Stimulated activated CD4-positive, alpha-beta T cell treated with anti-CD3 and anti-CD28 coated beads, Interleukin-15, amount 100 ng/mL, for 1 hour (primary cell): ENCODE measurements at regions not wholly inside any gene's neighbourhood (a gene's known extent, or its start where the extent isn't known, plus 50 kb on each side); places are given as distances from the start of the nearest gene placed in this dataset.
"Not testable (repeated sequence)": the region's sequence is repeated elsewhere in the genome, so short reads cannot be mapped to it uniquely, and the experiment has no call there.

Source experiments
- DNase-seq, 2 donors: peaks; one replicate each; pipeline ENCODE4 v3.0.0-alpha.2; 2020; ENCODE audit warnings: low read depth in 1 of 2, low spot score in 1 of 2

- no peak for DNase-seq
Measured at GRCh38 chr1:96522927-96523326, 198.7 kb upstream of the PTBP2 start.

GRCh38 chr1:96524100-96524499, 197.5 kb upstream of the PTBP2 start:
- DNase-seq: no peak

- no peak for DNase-seq
Measured at GRCh38 chr1:96525657-96526557, 195.7 kb upstream of the PTBP2 start.

- not testable (repeated sequence) for DNase-seq
Measured at GRCh38 chr1:96528672-96529071, 192.9 kb upstream of the PTBP2 start.

GRCh38 chr1:96533820-96534219, 187.8 kb upstream of the PTBP2 start:
- no peak for DNase-seq

- DNase-seq: no peak
Measured at GRCh38 chr1:96536581-96536980, 185.0 kb upstream of the PTBP2 start.

GRCh38 chr1:96538111-96538641, 183.4 kb upstream of the PTBP2 start:
- no peak for DNase-seq

GRCh38 chr1:96538883-96539282, 182.7 kb upstream of the PTBP2 start:
- no peak for DNase-seq

GRCh38 chr1:96541491-96541890, 180.1 kb upstream of the PTBP2 start:
- no peak for DNase-seq

- no peak for DNase-seq
Measured at GRCh38 chr1:96544051-96544830, 177.3 kb upstream of the PTBP2 start.

- no peak for DNase-seq
Measured at GRCh38 chr1:96544831-96545221, 176.8 kb upstream of the PTBP2 start.

- DNase-seq: no peak
Measured at GRCh38 chr1:96545935-96546656, 175.5 kb upstream of the PTBP2 start.

GRCh38 chr1:96550061-96550460, 171.5 kb upstream of the PTBP2 start:
- no peak for DNase-seq

- DNase-seq: no peak
Measured at GRCh38 chr1:96552451-96552850, 169.1 kb upstream of the PTBP2 start.

- no peak for DNase-seq
Measured at GRCh38 chr1:96553811-96554210, 167.8 kb upstream of the PTBP2 start.

GRCh38 chr1:96554364-96554763, 167.2 kb upstream of the PTBP2 start:
- DNase-seq: no peak

GRCh38 chr1:96557336-96557735, 164.2 kb upstream of the PTBP2 start:
- no peak for DNase-seq

- no peak for DNase-seq
Measured at GRCh38 chr1:96558635-96559034, 162.9 kb upstream of the PTBP2 start.

- DNase-seq: no peak
Measured at GRCh38 chr1:96559181-96559580, 162.4 kb upstream of the PTBP2 start.

GRCh38 chr1:96559707-96560596, 161.6 kb upstream of the PTBP2 start:
- no peak for DNase-seq
